Breast epithelium (tissue), 4 donors: ENCODE measurements at regions not wholly inside any gene's neighbourhood (a gene's known extent, or its start where the extent isn't known, plus 50 kb on each side); places are given as distances from the start of the nearest gene placed in this dataset.

ENCODE experiments used
- DNase-seq, 2 donors: peaks; one replicate each; pipeline ENCODE4 v3.0.0-alpha.2; 2019; ENCODE audit warnings: low spot score in 2 of 2
- H3K27ac ChIP-seq, 2 donors: fragments of 200-600 bp; sonication (generic) in 1 of 2; one replicate each; pipeline ENCODE4 v1.5.1; 2016 to 2019; ENCODE audit warnings: mild to moderate bottlenecking in 1 of 2
- H3K27me3 ChIP-seq, 2 donors: fragments of 200-600 bp; sonication (generic) in 1 of 2; one replicate each; pipeline versions ENCODE4 v1.5.1 to v1.6.0; 2017 to 2019; ENCODE audit warnings: control low read depth in 1 of 2, mild to moderate bottlenecking in 1 of 2
- H3K36me3 ChIP-seq: fragments of 200-600 bp; one replicate; pipeline ENCODE4 v1.5.1; 2019
- H3K4me1 ChIP-seq, 2 donors: fragments of 200-600 bp; sonication (generic); one replicate each; pipeline ENCODE4 v1.5.1; 2016 to 2019; ENCODE audit warnings: control low read depth in 1 of 2
- H3K4me3 ChIP-seq, 3 donors: fragments of 200-600 bp; sonication (generic); 1 replicate in 2 of 3; 2 replicates in 1 of 3; pipeline ENCODE4 v1.5.1; 2016 to 2019; ENCODE audit warnings: mild to moderate bottlenecking in 3 of 3, moderate library complexity in 2 of 3
- H3K9me3 ChIP-seq, 2 donors: fragments of 200-600 bp; sonication (generic) in 1 of 2; one replicate each; pipeline ENCODE4 v1.5.1; 2016 to 2019; ENCODE audit warnings: control low read depth in 1 of 2
- POLR2A ChIP-seq: fragments of 450-650 bp; IDR thresholded peaks from one replicate; pipeline ENCODE4 v1.6.1; 2016; ENCODE audit warnings: antibody characterized with exemption, mild to moderate bottlenecking, moderate library complexity
- POLR2AphosphoS5 ChIP-seq, 3 donors: sonication (generic); formaldehyde crosslinking; IDR thresholded peaks; one replicate each; pipeline ENCODE4 v1.6.1; 2017; ENCODE audit warnings: antibody characterized with exemption in 3 of 3
- intact Hi-C: fragments of 100-400 bp; cut with DNase I; formaldehyde crosslinking; loops from one replicate; pipeline ENCODE4 v1.15.1; 2023; ENCODE audit warnings: low total_unique reads
- TF ChIP-seq, protein P1 (sequence below), 3 donors: fragments of 450-650 bp; IDR thresholded peaks; one replicate each; pipeline ENCODE4 v1.5.1; 2016 to 2017; ENCODE audit warnings: antibody characterized with exemption in 3 of 3, mild to moderate bottlenecking in 3 of 3, moderate library complexity in 3 of 3

GRCh38 chr13:73327579-73327978 lies 268.8 kb downstream of the KLF5 start:
- intact Hi-C loops = no loop called here
- TF ChIP-seq, protein P1, sequence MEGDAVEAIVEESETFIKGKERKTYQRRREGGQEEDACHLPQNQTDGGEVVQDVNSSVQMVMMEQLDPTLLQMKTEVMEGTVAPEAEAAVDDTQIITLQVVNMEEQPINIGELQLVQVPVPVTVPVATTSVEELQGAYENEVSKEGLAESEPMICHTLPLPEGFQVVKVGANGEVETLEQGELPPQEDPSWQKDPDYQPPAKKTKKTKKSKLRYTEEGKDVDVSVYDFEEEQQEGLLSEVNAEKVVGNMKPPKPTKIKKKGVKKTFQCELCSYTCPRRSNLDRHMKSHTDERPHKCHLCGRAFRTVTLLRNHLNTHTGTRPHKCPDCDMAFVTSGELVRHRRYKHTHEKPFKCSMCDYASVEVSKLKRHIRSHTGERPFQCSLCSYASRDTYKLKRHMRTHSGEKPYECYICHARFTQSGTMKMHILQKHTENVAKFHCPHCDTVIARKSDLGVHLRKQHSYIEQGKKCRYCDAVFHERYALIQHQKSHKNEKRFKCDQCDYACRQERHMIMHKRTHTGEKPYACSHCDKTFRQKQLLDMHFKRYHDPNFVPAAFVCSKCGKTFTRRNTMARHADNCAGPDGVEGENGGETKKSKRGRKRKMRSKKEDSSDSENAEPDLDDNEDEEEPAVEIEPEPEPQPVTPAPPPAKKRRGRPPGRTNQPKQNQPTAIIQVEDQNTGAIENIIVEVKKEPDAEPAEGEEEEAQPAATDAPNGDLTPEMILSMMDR (IDR thresholded peaks at IDR 0.05) = no peak
- TF ChIP-seq POLR2A = no peak
- no peaks in the 10 kb centered on the region for H3K9me3 ChIP-seq

GRCh38 chr13:73325723-73326558 lies 267.1 kb downstream of the KLF5 start:
- intact Hi-C loops = no loop called here
- TF ChIP-seq, protein P1 (IDR thresholded peaks at IDR 0.05) = no peak
- TF ChIP-seq POLR2A = no peak
- no peak for TF ChIP-seq POLR2AphosphoS5 (IDR thresholded peaks at IDR 0.05)
- Histone ChIP-seq H3K9me3 (no peaks in the 10 kb centered on the region), H3K4me3 (no peak overlapping the region), H3K4me1 (no peaks in the 10 kb centered on the region), H3K36me3 (no peaks in the 10 kb centered on the region), H3K27ac (no peak overlapping the region), H3K27me3 (no peaks in the 10 kb centered on the region)
- DNase-seq = no peak

More at GRCh38 chr13:73327579-73327978, 268.8 kb downstream of the KLF5 start:
- Histone ChIP-seq H3K36me3 (no peaks in the 10 kb centered on the region), H3K4me3 (no peak overlapping the region), H3K4me1 (no peaks in the 10 kb centered on the region), H3K27ac (no peak overlapping the region), H3K27me3 (no peaks in the 10 kb centered on the region)
- DNase-seq = no peak

DNA sequence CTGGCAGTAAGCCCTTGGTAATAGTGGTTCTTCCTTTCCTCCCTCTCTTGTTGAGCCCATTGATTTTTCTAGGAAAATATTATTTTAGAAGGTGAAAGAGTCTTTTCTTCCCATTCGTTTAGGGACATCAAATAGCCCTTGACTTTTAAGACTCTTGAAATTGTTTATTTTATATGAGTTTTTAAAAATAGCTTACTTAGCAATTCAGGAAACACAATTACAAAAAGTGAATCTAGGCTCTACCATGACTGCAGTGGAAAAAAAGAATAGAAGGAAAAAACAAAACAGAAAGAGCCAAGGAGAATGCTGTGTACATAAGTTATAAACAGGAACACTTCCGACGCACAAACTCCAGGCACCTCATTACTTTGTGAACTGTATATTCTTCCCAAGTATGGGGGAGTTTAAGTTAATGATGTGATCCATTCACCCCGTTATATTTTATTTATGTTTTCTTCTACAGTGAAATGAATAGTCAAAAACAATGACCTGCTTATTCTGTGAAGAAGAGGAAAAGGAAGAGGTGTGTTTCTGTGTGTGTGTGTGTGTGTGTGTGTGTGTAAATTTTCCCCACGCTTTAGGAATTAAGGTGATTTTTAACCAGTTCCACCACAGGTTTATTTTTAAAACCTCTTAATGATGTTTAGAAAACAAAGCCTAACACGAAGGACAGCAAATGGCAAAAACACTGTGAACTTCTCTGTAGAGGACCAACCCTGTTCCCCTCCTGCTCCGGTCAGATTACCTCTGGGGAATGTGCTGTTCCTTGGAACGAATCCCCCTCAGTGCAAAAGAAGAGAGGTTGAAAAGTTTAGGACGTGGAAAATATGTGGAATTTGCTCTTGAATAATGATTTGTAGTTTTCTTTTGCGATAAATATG lies 266.3 kb downstream of the KLF5 start:
- no peaks in the 10 kb centered on the region for H3K9me3 ChIP-seq
- no peaks in the 10 kb centered on the region for H3K36me3 ChIP-seq
- H3K4me3 ChIP-seq = no peak overlapping the region
- no peaks in the 10 kb centered on the region for H3K27me3 ChIP-seq
- TF ChIP-seq POLR2A = no peak
- no peak for TF ChIP-seq POLR2AphosphoS5 (IDR thresholded peaks at IDR 0.05)
- TF ChIP-seq, protein P1 (IDR thresholded peaks at IDR 0.05) = no peak
- intact Hi-C loops = no loop called here
- H3K27ac ChIP-seq = no peak overlapping the region
- no peaks in the 10 kb centered on the region for H3K4me1 ChIP-seq
- no peak for DNase-seq

DNA sequence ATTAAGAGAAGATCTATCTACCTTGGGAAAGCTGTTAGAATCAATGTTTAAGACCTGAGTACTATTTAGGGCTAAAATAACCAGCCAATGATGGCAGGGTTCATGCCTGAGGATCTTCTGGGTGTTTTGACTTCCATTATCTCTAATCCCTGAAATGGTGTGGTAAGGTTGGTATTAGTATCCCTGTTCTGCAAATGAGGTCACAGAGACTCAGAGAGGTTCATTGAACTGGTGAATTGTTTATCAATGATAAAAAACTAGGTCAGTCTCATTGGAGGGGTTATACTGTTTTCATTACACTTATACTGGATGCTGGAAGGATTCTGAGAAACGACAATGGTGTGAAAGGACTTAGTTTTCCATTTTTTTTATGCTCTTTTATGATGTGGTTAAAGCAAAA lies 264.8 kb downstream of the KLF5 start:
- Histone ChIP-seq H3K4me3 (no peak overlapping the region), H3K4me1 (no peaks in the 10 kb centered on the region), H3K9me3 (no peaks in the 10 kb centered on the region), H3K36me3 (no peaks in the 10 kb centered on the region), H3K27me3 (no peaks in the 10 kb centered on the region), H3K27ac (no peak overlapping the region)
- intact Hi-C loops = no loop called here
- TF ChIP-seq POLR2A (no peak), POLR2AphosphoS5 (IDR thresholded peaks at IDR 0.05) (no peak)
- TF ChIP-seq, protein P1 (IDR thresholded peaks at IDR 0.05) = no peak
- no peak for DNase-seq

DNA sequence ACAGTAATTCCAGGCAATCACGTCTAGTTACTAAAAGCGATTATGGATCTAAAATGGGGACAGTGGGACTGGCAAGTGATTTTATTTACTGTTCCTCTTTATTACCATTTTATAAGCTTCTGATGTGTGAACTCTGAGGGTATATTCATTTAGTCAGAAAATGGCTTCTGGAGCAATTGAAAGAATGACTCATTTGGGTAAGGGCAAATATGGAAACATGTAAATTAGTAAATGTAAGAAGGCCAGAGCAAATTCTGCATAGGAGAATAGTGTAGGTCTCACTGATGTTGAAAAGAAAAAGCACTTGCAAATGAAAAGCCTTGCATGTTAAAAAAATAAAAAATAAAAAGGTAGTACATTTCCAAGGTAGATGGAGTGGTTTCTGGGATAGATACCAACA lies 262.2 kb downstream of the KLF5 start:
- DNase-seq = no peak
- Histone ChIP-seq H3K27me3 (no peaks in the 10 kb centered on the region), H3K9me3 (no peaks in the 10 kb centered on the region), H3K36me3 (no peaks in the 10 kb centered on the region), H3K4me1 (no peaks in the 10 kb centered on the region), H3K27ac (no peak overlapping the region), H3K4me3 (no peak overlapping the region)
- intact Hi-C loops = no loop called here
- TF ChIP-seq POLR2AphosphoS5 (IDR thresholded peaks at IDR 0.05) = no peak
- TF ChIP-seq, protein P1 (IDR thresholded peaks at IDR 0.05) = no peak
- no peak for TF ChIP-seq POLR2A
